GM13977 (cell line): ENCODE measurements at regions not wholly inside any gene's neighbourhood (a gene's known extent, or its start where the extent isn't known, plus 50 kb on each side); places are given as distances from the start of the nearest gene placed in this dataset.

Experiments used
- DNase-seq: peaks from one replicate; pipeline ENCODE4 v3.0.0; 2012; ENCODE audit warnings: low spot score
- in situ Hi-C: fragments of 300-500 bp; cut with MboI; formaldehyde crosslinking; loops from one replicate; pipeline ENCODE4 v1.12.0; 2022; ENCODE audit warnings: low sequenced_read_pairs, low pct_unique_long_range_greater_than_20kb, mixed read lengths, inconsistent platforms; ENCODE audit not compliant: unreplicated experiment
- TF ChIP-seq, protein P1 (sequence below): IDR thresholded peaks from 2 replicates; pipeline ENCODE4 v1.5.1; 2012; ENCODE audit warnings: mild to moderate bottlenecking, control low read depth; ENCODE audit not compliant: insufficient read depth; ENCODE audit errors: extremely low read depth, missing control alignments

- no peak for DNase-seq
- in situ Hi-C loops: loop anchor here (10.0 kb wide), 1 partner anchor 250 kb away; no protein-coding TSS in a partner anchor
- TF ChIP-seq, protein P1, sequence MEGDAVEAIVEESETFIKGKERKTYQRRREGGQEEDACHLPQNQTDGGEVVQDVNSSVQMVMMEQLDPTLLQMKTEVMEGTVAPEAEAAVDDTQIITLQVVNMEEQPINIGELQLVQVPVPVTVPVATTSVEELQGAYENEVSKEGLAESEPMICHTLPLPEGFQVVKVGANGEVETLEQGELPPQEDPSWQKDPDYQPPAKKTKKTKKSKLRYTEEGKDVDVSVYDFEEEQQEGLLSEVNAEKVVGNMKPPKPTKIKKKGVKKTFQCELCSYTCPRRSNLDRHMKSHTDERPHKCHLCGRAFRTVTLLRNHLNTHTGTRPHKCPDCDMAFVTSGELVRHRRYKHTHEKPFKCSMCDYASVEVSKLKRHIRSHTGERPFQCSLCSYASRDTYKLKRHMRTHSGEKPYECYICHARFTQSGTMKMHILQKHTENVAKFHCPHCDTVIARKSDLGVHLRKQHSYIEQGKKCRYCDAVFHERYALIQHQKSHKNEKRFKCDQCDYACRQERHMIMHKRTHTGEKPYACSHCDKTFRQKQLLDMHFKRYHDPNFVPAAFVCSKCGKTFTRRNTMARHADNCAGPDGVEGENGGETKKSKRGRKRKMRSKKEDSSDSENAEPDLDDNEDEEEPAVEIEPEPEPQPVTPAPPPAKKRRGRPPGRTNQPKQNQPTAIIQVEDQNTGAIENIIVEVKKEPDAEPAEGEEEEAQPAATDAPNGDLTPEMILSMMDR: no peak
Observed at GRCh38 chr15:66955001-66955516, 110.3 kb upstream of the SMAD3 start.

DNA sequence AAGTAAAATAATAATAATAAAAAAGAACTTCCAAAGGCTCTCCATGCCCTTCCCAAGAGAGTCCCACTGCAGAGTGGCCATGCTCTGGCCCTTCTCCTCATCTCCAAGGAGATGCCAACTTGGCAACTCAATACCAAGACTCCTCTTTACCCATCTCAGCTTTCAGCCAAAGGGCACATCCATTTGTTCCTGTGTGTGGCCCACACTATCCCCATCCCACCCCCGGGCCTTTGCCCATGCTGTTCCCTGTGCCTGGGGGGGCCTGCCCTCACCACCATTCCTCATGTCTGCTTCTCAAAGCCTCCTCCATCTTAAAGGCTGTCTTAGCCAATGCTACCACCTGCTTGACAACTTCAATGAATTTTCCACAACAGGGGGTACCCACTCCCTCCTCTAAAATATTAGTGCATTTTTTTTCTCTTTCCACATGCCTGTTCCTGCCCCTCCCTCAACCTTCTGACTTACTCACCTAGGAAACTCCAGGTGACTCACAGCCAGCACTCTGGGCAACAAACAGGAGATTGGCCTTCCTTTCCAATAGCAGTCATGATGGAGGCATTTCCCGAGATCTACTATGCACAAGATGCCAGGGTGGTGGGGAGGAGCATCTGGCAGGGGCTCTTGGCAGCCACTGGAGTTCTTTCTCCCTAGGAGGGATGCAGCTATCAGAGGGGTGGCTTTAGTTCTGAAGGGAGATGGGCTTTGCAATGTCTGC, 109.4 kb upstream of the SMAD3 start:
- TF ChIP-seq, protein P1: no peak
- in situ Hi-C loops: loop anchor here (10.0 kb wide), 1 partner anchor 249 kb away; no protein-coding TSS in a partner anchor
- no peak for DNase-seq

GRCh38 chr15:66956672-66957430, 108.6 kb upstream of the SMAD3 start:
- DNase-seq: no peak
- in situ Hi-C loops: loop anchor here (10.0 kb wide), 1 partner anchor 248 kb away; no protein-coding TSS in a partner anchor
- TF ChIP-seq, protein P1: no peak

DNA sequence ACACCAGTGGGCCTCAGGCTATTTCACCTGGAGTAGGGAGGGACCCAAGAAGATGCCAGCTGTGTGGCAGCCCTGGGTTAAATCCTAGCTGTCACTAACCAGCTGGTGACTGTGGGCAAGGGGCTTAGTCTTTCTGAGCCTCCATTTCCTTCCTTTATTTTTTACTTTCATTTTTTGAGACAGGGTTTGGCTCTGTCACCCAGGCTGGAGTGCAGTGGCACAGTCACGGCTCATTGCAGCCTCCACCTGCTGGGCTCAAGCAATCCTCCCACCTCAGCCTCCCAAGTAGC, 108.0 kb upstream of the SMAD3 start:
- DNase-seq: no peak
- in situ Hi-C loops: loop anchor here (10.0 kb wide), 1 partner anchor 247 kb away; no protein-coding TSS in a partner anchor
- TF ChIP-seq, protein P1: no peak

- no peak for DNase-seq
- TF ChIP-seq, protein P1: no peak
- in situ Hi-C loops: loop anchor here (10.0 kb wide), 1 partner anchor 246 kb away; no protein-coding TSS in a partner anchor
Observed at GRCh38 chr15:66959066-66959465, 106.3 kb upstream of the SMAD3 start.

DNA sequence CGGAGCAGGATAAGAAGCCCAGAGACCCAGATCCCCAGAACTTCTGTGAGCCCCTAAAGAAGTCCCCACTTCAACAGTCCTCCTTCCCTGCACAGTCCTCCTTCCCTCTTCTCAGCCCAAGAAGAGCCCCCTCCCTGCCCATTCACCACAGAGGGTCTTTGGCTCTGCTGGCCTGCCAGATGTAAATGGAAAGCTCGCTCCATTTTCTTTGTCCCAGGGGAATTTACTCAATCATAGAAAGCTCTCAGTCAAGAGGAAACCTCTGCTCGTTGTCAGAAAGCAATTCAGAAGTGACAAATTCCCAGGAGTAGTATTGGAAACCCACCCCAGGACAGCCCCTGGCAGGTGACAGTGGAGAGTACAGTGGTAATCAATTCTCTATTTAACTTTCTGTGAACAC, 105.5 kb upstream of the SMAD3 start:
- DNase-seq: no peak
- in situ Hi-C loops: loop anchor here (10.0 kb wide), 1 partner anchor 245 kb away; no protein-coding TSS in a partner anchor
- TF ChIP-seq, protein P1: no peak
